Thoracic aorta (tissue), 2 donors: ENCODE measurements at regions not wholly inside any gene's neighbourhood (a gene's known extent, or its start where the extent isn't known, plus 50 kb on each side); places are given as distances from the start of the nearest gene placed in this dataset.

ENCODE experiments used
- ATAC-seq: fragments of 150-250 bp; one replicate; pipeline ENCODE4 v1.8.0; 2017; ENCODE audit warnings: low read depth; ENCODE audit not compliant: insufficient number of reproducible peaks, low FRiP score
- DNase-seq: peaks from one replicate; pipeline ENCODE4 v3.0.0-alpha.2; 2020; ENCODE audit warnings: low spot score
- H3K27ac ChIP-seq, 2 donors: fragments of 200-600 bp; sonication (generic); 1 replicate in 1 of 2; 2 replicates in 1 of 2; pipeline ENCODE4 v1.5.1; 2016; ENCODE audit warnings: mild to moderate bottlenecking in 2 of 2, moderate library complexity in 2 of 2
- H3K27me3 ChIP-seq: fragments of 200-600 bp; sonication (generic); replicated peaks from 2 replicates; pipeline ENCODE4 v1.6.0; 2016; ENCODE audit warnings: mild to moderate bottlenecking; ENCODE audit not compliant: insufficient read depth
- H3K36me3 ChIP-seq: fragments of 200-600 bp; sonication (generic); one replicate; pipeline ENCODE4 v1.5.1; 2016
- H3K4me1 ChIP-seq, 2 donors: fragments of 200-600 bp; sonication (generic); 1 replicate in 1 of 2; 2 replicates in 1 of 2; pipeline versions ENCODE4 v1.5.1 to v1.6.0; 2016; ENCODE audit warnings: low read depth in 2 of 2, mild to moderate bottlenecking in 1 of 2; ENCODE audit not compliant: control insufficient read depth in 1 of 2
- H3K4me3 ChIP-seq: fragments of 200-600 bp; sonication (generic); 2 replicates; pipeline ENCODE4 v1.5.1; 2016; ENCODE audit warnings: mild to moderate bottlenecking
- H3K9me3 ChIP-seq: fragments of 200-600 bp; sonication (generic); 2 replicates; pipeline ENCODE4 v1.5.1; 2016
- CTCF ChIP-seq: fragments of 200-600 bp; sonication (generic); IDR thresholded peaks from one replicate; pipeline ENCODE4 v1.5.1; 2019; ENCODE audit warnings: antibody characterized with exemption

DNA sequence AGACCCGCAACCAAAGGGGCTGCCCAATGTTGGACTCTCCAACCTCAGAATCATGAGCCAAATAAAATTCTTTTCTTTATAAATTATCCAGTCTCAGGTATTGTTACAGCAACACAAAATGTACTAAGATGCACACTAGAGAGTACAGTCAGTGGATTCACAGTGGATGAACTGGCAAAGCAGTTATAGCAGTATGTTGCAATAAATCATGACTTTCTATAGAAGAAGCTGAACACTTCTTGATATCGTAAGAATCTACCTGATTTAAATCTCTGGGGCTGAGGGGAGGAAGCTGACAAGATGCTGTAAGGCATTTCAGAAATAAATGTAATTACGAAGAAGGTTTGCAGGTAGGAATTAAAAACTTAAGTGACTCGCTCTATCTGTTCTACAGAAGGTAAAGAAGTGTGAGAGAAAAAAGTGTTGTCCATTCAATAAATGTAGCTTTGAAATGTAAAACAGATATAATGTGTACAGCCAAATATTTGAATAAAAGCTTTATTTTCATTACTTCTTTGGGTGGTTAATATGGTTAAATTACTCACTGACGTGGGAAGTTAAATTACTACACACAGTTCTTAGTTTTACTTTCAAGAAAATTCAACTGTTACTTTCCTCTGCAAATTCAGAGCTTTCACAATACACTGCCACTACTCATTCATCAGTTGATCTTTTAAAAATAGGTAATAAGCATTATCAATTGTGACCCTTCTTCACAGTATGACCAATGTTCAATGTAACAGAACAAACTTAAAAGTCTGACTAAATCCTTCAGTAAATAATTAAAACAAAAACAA lies 439.1 kb downstream of the SHQ1 start:
- H3K27me3 ChIP-seq = no peaks in the 10 kb centered on the region
- no peak for TF ChIP-seq CTCF
- no peak overlapping the region for H3K4me3 ChIP-seq
- H3K9me3 ChIP-seq = no peaks in the 10 kb centered on the region
- H3K4me1 ChIP-seq = peaks cover 14 to 53% of the 10 kb centered on the region in 2 donors
- ATAC-seq = no peak
- DNase-seq = no peak
- no peaks in the 10 kb centered on the region for H3K36me3 ChIP-seq
- no peak overlapping the region for H3K27ac ChIP-seq

DNA sequence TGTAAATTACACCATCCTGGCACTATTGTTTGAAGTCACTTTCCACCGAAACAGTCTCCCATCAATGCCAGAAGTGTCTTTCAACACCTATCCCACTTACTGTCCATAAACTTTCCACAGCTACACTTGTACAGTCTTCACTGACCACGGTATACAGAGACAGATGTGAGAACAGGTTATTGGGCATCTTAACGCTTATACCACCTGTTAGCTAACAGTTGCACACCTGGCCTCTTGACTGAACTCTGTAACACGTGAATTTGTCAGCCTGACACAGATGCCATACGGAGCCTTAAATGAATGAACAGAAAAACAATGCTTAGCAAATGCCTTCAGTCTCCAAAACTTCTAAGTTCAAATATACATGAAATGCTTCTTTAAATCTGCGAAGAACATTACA lies 440.5 kb downstream of the SHQ1 start:
- H3K27me3 ChIP-seq = no peaks in the 10 kb centered on the region
- DNase-seq (no peak), ATAC-seq (no peak)
- H3K4me3 ChIP-seq = no peak overlapping the region
- peaks cover 18 to 56% of the 10 kb centered on the region in 2 donors for H3K4me1 ChIP-seq
- no peak overlapping the region for H3K27ac ChIP-seq
- H3K36me3 ChIP-seq = no peaks in the 10 kb centered on the region
- no peaks in the 10 kb centered on the region for H3K9me3 ChIP-seq
- TF ChIP-seq CTCF = no peak

DNA sequence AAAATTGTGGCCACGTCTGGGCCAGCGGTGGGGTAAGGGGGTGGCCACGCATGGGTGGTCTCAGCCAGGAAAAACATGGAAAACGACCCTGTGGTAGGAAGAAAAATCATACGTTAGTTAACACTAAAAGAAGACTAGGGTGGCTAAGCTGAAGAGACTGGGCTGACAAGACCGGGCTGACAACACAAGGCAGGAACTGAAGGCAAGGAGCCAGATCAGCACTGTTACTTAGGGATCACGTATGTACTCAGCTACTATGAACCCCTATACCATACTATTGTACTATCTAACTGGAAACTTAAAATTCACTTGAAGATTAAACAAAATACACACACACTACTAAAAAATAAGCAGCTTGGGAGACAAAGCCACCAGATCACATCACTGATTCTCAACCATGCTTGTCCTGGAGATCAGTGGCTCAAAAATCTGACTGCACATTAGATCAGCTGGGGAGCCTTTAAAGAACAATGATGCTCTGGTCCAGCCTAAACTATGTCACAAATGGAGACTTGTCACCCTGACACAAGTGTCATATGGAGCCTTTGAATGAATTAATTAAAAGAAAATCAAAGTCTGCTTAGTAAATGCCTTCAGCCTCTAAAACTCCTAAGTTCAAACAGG lies 442.2 kb downstream of the SHQ1 start:
- Histone ChIP-seq H3K9me3 (no peaks in the 10 kb centered on the region), H3K4me3 (no peak overlapping the region), H3K36me3 (no peaks in the 10 kb centered on the region), H3K27me3 (no peaks in the 10 kb centered on the region), H3K27ac (no peak overlapping the region), H3K4me1 (peaks cover 12 to 59% of the 10 kb centered on the region in 2 donors)
- no peak for TF ChIP-seq CTCF
- DNase-seq (no peak), ATAC-seq (no peak)

GRCh38 chr3:72401005-72401545 lies 447.2 kb downstream of the SHQ1 start:
- Histone ChIP-seq H3K4me1 (peaks cover 14 to 45% of the 10 kb centered on the region in 2 donors), H3K4me3 (no peak overlapping the region), H3K9me3 (no peaks in the 10 kb centered on the region), H3K27me3 (no peaks in the 10 kb centered on the region), H3K27ac (no peak overlapping the region), H3K36me3 (no peaks in the 10 kb centered on the region)
- no peak for ATAC-seq
- no peak for DNase-seq
- no peak for TF ChIP-seq CTCF

- TF ChIP-seq CTCF = no peak
- Histone ChIP-seq H3K4me3 (no peak overlapping the region), H3K36me3 (no peaks in the 10 kb centered on the region), H3K27me3 (no peaks in the 10 kb centered on the region), H3K4me1 (peaks cover 14 to 32% of the 10 kb centered on the region in 2 donors), H3K9me3 (no peaks in the 10 kb centered on the region), H3K27ac (no peak overlapping the region)
- ATAC-seq (no peak), DNase-seq (no peak)
Measured at GRCh38 chr3:72398781-72399180, 449.5 kb downstream of the SHQ1 start.
